NCI-H1417 (cell line): ENCODE measurements at regions not wholly inside any gene's neighbourhood (a gene's known extent, or its start where the extent isn't known, plus 50 kb on each side); places are given as distances from the start of the nearest gene placed in this dataset.
A peak's percentile ranks its signal among the peaks of the same experiment; 100 is the strongest.

Experiments
- DNase-seq, 3 experiments: peaks; one replicate each; lab custom pipeline; 2025; lab: John Stamatoyannopoulos, UW

DNA sequence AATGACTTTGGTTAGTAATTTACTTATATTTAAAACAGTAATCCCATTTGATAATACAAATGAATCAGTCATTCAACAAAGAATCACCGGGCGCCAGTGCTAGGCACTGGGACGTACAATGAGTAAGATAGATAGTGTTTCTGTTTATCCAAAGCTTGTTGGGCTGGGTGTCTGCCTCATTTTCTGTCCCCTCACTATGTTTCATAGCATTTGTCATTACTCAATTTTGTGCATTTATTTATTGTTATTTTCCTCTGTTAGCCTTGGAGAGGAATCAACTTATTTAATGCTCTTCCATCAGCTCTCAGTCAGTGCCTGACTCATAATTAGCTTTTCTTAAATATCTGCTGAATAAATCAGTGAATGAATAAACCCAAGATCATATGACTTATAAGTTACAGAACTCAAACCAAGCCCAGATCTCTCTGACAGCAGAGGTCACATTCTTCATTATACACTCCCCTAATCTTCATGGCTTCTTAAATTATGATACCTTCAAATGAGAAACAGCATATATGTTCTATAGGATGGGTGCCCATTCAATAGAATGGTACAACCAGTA, 86.2 kb downstream of the TSPAN8 start:
- DNase-seq = no peak

DNA sequence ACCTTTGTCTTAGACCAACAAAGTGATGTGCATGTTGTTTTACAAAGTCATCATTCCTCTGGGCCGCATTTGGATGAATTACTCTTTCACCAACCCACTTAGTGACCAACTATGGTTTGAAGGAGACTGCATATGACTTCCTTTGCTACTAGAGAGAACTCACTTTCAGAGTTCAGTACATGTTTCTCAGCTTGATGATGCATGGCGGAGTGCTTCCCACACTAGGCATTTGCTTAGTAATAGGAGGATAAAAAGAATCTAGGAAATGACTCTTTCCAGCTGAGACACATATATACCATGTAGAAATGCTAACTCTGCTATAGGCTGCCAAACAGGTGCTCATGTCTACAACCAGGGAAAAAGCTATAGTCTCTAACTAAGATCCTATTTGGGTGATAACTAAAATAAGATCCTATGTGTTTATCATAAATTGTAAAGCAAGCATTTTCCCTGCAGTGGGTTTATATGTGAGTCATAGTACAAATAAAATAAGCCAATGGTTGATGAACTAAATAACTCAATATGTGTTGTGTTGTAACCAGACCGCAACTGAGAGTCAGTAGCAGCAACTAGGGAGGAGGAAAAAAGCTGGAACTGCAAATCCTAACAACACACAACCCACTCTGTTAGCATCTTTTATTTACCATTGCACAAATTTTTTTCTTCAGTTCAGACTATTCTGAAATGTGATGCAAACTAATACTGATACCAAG, 87.2 kb downstream of the TSPAN8 start:
- DNase-seq = no peak

DNA sequence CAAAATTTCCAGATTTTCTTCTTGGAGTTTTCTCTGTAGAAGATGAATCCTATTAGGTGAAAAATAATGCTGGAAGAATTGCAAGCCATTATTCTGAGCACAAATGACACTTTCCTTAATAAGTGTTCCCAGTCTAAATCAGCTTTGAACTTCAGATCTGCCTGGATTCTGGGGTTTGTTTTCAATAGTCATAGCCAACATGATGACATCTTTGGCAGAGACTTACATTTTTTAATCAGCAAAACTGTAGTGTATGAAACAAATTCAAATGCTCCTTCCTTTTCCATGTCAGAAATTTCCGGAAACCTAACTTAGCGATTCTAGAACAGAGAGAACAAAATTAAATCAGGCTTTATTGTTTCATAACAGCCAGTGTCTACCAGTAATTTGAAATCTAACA, 88.5 kb downstream of the TSPAN8 start:
- DNase-seq = no peak

DNA sequence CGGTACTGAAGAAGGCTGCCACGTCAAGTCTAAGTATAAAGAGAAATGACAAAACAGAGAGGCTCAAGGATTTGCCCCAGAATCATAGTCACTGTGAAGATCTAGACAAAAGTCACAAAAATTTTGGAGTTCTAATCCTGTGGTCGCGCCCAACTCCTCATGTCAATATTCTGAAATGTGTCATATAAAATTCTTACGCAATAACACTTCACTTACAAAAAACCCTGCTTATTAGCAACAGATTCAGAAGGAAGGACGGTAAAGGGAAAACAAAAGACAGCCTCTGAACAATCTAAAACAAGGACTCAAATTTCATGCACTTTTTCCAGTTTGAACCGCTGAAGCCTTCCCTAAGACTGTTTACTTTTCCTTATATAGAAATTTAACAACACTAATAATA, 94.7 kb downstream of the TSPAN8 start:
- DNase-seq = no peak

DNA sequence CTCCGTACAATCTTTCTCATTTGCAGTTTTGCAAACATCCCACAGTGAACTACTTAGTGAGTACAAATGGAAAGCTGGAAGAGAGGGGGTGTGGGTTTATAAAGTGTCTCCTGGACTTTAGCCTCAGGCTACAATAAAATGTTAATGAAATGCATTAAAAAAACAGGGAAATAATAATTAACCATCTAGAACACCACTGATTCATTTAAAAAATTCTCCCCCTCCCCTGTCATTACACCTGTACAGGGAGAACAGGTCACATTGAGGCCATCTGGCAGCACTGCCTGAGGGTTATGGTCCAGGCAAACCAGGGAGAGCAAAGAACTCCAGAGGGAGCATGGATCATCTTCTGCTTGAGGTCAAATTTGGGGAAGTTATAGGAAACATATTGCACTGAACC, 96.3 kb downstream of the TSPAN8 start:
- peak in 1 of 3 experiments; percentile 48 for DNase-seq

DNA sequence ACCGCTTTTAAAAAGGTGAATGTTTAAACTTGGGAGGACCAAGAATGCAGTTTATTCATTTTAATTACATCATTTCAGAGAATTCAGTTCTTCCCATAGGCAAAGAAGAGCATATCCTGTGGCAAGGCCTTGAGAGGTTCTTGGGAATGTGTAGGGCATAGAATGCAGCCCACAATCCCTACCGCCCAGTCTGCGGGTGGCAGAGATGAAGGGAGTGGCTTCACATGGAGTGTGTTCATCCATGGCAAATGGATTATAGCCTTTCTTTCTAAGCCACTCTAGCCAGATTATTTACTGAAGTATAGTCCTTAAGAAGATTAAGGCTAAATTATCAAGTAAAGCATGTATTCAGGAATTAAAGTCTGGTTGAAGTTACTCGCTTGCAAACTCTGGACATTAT, 97.4 kb downstream of the TSPAN8 start:
- no peak for DNase-seq

DNA sequence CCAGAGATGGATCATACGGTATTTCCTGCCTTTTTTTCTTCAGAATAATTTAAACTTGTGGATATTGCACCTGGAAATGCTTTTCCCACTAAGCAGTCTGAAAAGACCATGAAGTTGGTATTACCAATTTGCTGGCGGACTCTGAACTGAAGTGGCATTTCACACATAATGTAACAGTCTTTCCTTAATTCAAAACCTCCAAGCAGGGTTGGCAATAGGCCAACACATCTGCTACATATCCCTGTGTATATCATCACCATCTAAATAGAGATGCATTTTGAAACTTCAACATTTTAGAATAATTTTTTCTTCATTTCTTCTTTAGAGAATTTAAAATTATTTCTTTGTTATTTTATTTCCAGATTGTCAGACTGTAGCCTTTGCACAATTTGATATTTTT, 100.5 kb downstream of the TSPAN8 start:
- DNase-seq = peak in 2 of 3 experiments; percentile 44 to 57

DNA sequence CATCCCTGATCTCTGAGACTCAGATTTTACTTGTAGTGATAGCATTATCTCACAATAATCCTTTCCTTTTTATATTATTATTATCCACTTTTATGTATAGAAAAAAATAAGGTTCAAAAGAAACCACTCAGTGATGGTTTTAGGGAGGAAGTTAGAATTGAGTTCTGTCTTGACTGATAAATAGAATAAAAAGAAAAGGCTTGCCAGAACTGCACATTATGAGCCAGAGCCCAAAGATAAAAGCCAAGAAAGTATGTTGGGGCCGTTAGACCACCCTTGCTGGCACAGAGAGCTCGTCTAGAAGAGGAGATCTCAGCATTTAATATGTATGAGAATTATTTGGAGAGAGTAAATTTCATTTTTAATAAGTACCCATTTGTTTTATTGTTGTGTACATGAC, 103.2 kb downstream of the TSPAN8 start:
- no peak for DNase-seq

DNA sequence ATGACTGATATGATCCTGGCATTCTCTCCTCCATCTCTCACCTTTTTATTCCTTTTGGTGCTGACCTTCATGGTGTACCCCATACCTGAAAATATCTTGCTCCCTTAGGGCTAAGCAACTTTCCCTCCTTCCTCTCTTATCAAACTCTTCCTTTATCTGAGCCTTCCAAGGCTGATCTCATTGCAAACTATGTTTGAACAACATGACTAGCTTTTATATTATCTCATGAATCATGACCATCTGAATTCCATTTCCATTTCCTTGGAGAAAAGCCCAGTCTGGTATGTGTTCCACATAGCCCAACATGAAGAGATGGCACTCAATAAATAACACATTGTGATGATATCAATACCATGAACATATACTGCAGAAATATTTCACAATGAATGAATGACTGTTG, 111.6 kb downstream of the TSPAN8 start:
- DNase-seq = no peak

DNA sequence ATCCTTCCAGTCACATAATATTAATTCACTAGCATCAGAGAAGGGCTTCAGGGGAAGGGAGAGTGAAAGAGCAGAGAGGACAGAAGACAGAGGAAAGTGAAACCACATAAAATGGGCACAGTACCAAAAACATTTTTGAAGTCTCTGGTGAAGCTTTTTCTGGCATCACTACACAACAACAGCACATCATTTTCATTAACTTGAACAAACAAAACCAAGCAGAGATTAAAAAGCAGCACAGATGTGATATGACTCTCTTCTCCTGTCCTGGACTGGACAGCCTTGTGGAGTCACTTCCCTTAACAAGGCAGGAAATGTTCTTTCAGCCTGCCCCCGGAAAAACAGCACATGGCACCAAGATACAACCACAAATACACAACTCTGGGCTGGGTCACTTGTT, 112.0 kb downstream of the TSPAN8 start:
- no peak for DNase-seq

DNA sequence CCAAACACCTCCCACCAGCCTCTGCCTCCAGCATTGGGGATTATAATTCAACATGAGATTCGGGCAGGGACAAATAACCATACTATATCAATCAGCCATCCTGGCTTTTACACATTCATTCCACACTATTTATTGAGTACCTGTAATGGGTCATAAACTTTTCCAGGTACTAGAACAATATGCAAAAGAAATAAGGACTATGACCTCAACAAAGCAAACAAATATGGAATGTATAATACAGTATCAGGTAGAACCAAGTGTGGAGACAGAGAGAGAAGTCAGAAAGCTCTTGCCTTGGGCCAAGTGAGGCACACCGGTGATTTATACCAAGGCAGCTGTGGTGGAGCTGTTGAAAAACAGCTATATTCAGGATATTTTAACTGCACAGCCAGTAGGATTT, 116.3 kb downstream of the TSPAN8 start:
- no peak for DNase-seq

DNA sequence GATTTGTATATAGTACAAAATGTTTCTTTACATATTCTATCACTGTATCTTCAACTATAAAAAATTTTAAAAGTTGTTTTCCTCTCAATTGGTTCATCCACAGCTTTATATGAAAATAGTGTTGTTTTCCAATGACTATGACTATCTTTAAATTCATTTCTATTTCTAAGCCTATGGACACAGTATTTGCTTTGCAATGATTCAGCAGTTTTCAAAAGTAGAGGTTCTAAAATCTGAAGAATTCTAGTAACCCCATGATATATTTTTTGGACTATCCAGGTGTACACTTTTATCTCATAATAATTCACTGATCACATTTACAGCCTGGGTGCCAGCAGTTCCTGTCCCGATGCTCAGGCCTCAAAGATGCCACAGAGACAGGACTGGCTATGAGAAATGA, 118.4 kb upstream of the PTPRR start:
- no peak for DNase-seq

DNA sequence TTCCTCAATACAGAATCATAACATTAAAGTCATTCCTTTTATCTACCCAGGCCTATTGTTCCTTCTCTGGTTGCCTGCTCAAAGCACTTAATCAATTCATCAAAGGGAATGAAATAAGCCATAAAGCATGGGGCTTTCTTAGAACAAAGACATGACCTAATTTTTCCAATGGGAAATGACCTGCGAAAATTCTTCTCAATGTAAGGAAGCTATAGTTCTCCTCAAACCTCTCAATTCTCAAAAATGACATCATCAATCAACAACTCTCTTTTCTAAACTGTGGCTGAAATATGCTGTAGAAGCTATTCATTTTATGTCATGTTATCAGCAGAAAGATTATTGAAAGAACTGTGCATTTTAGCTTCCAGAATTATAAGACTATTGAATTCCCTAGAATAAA, 116.0 kb upstream of the PTPRR start:
- DNase-seq = no peak

DNA sequence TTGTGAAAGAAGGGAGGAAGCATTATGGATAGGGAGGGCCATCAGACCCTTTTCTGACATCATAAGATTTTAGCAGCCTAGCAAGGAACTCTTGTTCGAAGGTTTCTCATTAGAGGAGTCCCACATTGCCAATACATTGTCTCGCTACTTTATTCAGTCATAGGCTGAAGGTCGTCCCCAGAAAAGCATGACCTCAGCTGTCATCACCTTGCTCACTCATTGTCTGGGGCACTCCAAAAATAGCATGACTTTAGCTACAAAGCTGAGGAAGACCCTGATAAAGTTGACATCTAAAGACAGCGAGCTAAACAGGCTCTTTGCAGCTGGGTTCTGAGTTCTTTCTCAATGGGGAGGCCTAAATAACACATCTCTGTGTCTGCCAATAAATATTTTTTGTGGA, 112.4 kb upstream of the PTPRR start:
- no peak for DNase-seq

DNA sequence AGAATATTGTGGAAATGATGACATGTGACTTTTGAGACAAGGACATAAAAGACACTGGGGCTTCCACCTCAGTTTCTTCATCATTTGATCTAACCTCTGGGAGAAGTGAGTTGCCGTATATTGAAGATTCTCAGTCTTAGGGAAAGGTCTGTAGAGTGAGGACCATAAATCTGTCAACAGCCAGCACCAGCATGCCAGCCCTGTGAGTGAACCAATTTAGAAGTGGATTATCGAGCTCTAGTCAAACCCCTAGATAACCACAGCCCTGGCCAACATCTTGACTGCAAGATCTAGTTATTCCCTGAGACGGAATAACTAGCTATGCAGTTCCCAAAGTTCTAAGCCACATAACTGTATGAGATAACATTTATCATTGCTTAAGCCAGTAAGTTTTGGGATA, 108.8 kb upstream of the PTPRR start:
- DNase-seq = no peak

DNA sequence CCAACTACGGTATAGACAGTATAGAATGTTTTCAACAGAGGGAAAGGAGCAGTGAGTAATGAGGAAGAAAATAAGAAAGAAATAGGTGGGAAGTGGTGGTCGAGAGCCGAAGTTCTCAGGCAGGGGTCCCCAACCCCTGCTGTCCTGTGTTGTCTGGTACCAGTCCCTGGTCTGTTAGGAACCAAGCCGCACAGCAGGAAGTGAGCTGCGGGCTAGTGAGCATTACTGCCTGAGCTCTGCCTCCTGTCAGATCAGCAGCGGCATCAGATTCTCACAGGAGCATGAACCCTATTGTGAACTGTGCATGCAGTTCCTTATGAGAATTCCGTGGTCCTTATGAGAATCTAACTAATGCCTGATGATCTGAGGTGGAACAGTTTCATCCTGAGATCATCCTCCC, 107.3 kb upstream of the PTPRR start:
- DNase-seq = no peak

DNA sequence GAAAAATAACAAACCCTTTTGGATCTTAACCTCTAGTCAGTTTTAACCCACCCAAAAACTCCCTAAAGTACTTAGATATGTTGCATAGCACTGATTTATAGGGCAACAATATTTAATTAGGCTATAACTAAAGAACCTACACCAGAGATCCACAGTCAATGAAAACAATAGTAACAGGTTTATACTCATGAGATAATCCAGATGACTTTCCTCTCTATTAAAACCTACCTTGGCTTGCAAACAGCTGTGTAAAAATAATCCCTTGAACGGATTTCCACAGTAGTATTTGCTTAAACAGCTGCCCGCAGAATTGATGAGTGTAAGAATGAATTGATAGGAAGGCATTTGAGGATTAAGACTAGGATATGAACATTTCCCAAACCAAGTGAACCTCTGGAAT, 104.3 kb upstream of the PTPRR start:
- DNase-seq = no peak

DNA sequence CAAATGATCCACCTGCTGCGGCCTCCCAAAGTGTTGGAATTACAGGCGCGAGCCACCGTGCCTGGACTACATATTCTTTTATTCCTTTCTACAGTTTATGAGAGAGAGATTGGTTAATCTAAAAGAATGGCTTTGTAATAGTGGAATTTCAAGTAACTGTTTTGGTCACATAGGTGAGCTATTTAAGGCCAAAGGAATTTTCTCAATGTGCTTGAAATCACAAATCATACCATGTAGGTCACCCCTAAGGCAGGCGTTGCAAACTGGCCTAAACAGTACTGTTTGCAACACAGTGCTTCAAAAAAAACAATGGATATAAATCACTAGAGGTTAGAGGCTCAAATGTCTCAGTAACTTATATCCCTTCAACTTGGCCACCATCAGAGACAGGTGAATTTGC, 103.7 kb upstream of the PTPRR start:
- no peak for DNase-seq

DNA sequence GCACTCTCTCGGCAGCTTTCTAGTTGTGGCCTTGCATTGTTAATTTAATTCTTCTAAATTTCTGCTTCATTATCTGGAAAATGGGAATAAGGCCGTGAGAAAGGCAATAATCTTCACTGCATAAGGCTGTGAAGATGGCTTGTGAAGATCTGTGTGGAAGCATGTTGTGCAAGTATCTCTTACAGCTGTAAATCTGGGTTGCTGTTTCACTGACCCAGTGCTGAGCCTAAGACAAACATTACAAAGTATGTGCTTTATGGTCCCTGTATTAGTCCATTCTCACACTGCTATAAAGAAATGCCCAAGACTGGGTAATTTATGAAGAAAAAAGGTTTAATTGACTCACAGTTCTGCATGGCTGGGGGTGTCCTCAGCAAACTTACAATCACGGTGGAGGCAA, 101.0 kb upstream of the PTPRR start:
- DNase-seq = no peak

DNA sequence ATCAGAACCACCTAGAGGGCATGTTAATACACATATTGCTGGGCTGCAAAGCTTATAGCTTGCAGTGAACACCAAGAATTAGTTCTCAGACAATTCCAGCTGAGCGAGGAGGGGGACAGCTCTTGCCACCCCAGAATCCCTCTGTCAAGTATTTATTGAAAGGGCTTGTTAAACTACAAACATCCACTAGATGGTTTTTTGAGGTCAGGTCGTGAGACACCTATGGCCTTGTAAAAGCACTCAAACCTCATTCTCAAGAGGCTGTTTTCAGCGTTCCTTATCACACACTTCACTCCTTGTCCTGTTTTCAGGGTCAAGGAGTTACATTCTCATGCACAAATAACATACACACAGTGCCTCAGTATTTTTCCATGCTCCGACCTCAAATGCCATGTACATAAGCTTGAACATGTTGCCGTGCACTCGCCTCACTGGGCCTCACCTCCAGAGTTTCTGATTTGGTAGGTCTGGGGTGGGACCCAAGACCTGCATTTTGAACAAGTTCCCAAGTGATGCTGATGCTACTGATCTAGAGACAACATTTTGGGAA, 98.8 kb upstream of the PTPRR start:
- DNase-seq = no peak

DNA sequence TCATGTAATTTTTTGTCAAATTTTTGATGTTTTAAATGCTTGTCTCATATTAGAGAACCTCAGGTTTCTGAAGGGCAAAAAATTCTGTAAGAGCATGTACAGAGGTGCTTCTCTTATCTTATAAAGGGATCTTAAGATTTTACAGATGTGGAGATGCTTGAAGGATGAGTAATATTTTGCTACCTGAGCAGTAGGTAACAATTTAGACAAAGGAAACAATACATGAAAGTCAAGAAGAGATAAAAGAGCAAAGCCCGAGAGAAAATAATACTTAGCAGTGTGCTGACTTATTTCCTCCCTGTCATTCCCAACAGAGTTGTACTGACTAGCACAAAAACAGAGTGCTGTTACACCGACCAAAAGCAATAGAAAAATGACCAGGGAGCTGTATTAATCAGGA, 98.1 kb upstream of the PTPRR start:
- DNase-seq = no peak

DNA sequence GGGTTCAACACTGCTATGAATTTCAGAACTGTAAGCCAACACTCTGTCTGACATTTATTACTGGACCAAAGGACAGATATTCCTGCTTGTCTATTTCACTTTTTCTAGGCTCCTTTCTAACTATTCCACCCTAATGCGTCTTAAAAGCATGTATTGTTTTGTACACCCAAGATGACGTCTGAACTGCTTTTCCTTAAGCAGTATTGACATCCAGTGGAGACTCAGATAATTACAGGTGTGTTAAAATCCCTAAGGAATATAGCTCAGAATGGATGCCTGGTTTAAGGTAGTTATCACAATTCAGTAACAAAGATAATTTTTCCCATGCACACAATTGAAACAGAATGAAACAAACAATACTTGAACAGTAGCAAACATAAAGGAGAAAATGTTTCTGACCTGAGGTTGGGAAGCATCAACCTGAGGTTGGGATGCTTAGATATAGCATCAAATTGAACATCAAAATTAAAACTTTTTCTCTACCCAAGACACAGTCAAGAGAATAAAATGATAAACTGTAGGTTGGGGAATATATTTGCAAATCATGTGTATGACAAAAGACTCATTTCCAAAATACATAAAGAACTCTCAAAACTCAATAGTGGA, 93.7 kb upstream of the PTPRR start:
- DNase-seq = peak; percentile 20 to 72 (median 36)

DNA sequence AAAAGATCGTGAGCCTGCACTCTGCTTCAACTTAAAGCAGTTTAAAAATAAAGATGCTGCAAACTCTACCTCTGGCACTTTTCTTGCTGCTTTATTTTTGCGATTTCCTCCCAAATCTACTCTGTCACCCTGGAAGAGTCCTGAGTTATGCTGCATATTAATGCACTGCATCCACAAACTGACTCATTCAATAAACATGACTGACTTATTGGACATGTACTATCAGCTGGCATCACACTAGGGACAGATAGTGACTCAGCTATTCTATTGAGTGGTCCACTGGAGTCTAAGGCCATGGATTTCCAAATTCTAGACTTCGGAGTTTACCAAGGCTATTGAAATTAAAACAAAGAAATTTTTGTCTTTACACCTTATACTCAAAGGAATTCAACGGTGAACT, 90.7 kb upstream of the PTPRR start:
- no peak for DNase-seq

DNA sequence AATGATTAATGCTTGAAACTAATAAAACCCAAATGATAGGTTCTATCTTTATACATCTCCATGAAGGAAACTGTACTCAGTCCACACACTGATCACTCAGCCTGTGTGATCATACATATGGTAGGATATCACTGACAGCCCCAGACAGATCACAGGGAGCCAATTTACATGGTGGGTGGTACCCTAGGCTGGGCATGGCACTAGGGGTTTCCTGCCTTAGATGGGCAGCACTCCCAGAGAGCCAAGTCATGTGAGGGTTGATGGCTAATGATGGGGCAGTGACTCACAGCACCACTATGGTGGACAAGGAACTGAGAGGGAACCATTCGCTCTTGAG, 89.6 kb upstream of the PTPRR start:
- DNase-seq = no peak
